ENCODE measurements at regions not wholly inside any gene's neighbourhood (a gene's known extent, or its start where the extent isn't known, plus 50 kb on each side); places are given as distances from the start of the nearest gene placed in this dataset.

- Histone ChIP-seq H3K4me3 (ENCODE audit: low read length, poor library complexity, severe bottlenecking) (no peak overlapping the region), H3K9me3 (ENCODE audit: insufficient read depth, low read depth, low read length) (peaks cover 4% of the 10 kb centered on the region; the same call in 1 of the 2 replicates), H3F3A (ENCODE audit: low read depth) (no peaks in the 10 kb centered on the region), H3K9ac (ENCODE audit: low read depth, low read length, poor library complexity, severe bottlenecking) (no peak overlapping the region), H3K4me1 (ENCODE audit: insufficient read depth, low read length, poor library complexity, severe bottlenecking) (no peaks in the 10 kb centered on the region), H3K27me3 (ENCODE audit: insufficient read depth, low read length, poor library complexity, severe bottlenecking) (no peaks in the 10 kb centered on the region), H3K79me2 (ENCODE audit: insufficient read depth, low read length) (no peaks in the 10 kb centered on the region), H2AFZ (ENCODE audit: low read length) (no peak overlapping the region), H3K36me3 (ENCODE audit: insufficient read depth, low read length) (no peaks in the 10 kb centered on the region), H3K9me2 (replicated peaks; ENCODE audit: low read depth, low read length) (no peaks in the 10 kb centered on the region), H3K4me2 (ENCODE audit: low read depth, low read length, poor library complexity, severe bottlenecking) (no peak overlapping the region), H4K20me1 (ENCODE audit: insufficient read depth, low read length, poor library complexity, severe bottlenecking) (no peaks in the 10 kb centered on the region)
- TF ChIP-seq EZH2phosphoT487 (IDR thresholded peaks at IDR 0.05; ENCODE audit: borderline replicate concordance) (no peak), CTCF (conservative IDR thresholded peaks at IDR 0.05; ENCODE audit: low read length) (no peak)
Measured at GRCh38 chr2:150388289-150388625, 99.2 kb downstream of the RND3 start.

GRCh38 chr2:150387586-150388288 is 99.7 kb downstream of the RND3 start:
- Histone ChIP-seq H3K79me2 (ENCODE audit: insufficient read depth, low read length) (no peaks in the 10 kb centered on the region), H2AFZ (ENCODE audit: low read length) (no peak overlapping the region), H3K27me3 (ENCODE audit: insufficient read depth, low read length, poor library complexity, severe bottlenecking) (no peaks in the 10 kb centered on the region), H3K4me2 (ENCODE audit: low read depth, low read length, poor library complexity, severe bottlenecking) (no peak overlapping the region), H3K4me1 (ENCODE audit: insufficient read depth, low read length, poor library complexity, severe bottlenecking) (no peaks in the 10 kb centered on the region), H3K9me3 (ENCODE audit: insufficient read depth, low read depth, low read length) (peaks cover 4% of the 10 kb centered on the region; the same call in 1 of the 2 replicates), H4K20me1 (ENCODE audit: insufficient read depth, low read length, poor library complexity, severe bottlenecking) (no peaks in the 10 kb centered on the region), H3K9ac (ENCODE audit: low read depth, low read length, poor library complexity, severe bottlenecking) (no peak overlapping the region), H3K4me3 (ENCODE audit: low read length, poor library complexity, severe bottlenecking) (no peak overlapping the region), H3K36me3 (ENCODE audit: insufficient read depth, low read length) (no peaks in the 10 kb centered on the region), H3K9me2 (replicated peaks; ENCODE audit: low read depth, low read length) (no peaks in the 10 kb centered on the region), H3F3A (ENCODE audit: low read depth) (no peaks in the 10 kb centered on the region)
- TF ChIP-seq EZH2phosphoT487 (IDR thresholded peaks at IDR 0.05; ENCODE audit: borderline replicate concordance) (no peak), CTCF (conservative IDR thresholded peaks at IDR 0.05; ENCODE audit: low read length) (no peak)

- peaks cover 4% of the 10 kb centered on the region; the same call in 1 of the 2 replicates for H3K9me3 ChIP-seq (ENCODE audit: insufficient read depth, low read depth, low read length)
- H3K9ac ChIP-seq (ENCODE audit: low read depth, low read length, poor library complexity, severe bottlenecking) = no peak overlapping the region
- no peak overlapping the region for H3K4me3 ChIP-seq (ENCODE audit: low read length, poor library complexity, severe bottlenecking)
- H3F3A ChIP-seq (ENCODE audit: low read depth) = no peaks in the 10 kb centered on the region
- H3K36me3 ChIP-seq (ENCODE audit: insufficient read depth, low read length) = no peaks in the 10 kb centered on the region
- TF ChIP-seq EZH2phosphoT487 (IDR thresholded peaks at IDR 0.05; ENCODE audit: borderline replicate concordance) = no peak
- no peak for TF ChIP-seq CTCF (conservative IDR thresholded peaks at IDR 0.05; ENCODE audit: low read length)
- no peaks in the 10 kb centered on the region for H3K27me3 ChIP-seq (ENCODE audit: insufficient read depth, low read length, poor library complexity, severe bottlenecking)
- no peak overlapping the region for H3K4me2 ChIP-seq (ENCODE audit: low read depth, low read length, poor library complexity, severe bottlenecking)
- H3K4me1 ChIP-seq (ENCODE audit: insufficient read depth, low read length, poor library complexity, severe bottlenecking) = no peaks in the 10 kb centered on the region
- no peaks in the 10 kb centered on the region for H3K9me2 ChIP-seq (replicated peaks; ENCODE audit: low read depth, low read length)
- H4K20me1 ChIP-seq (ENCODE audit: insufficient read depth, low read length, poor library complexity, severe bottlenecking) = no peaks in the 10 kb centered on the region
- H2AFZ ChIP-seq (ENCODE audit: low read length) = no peak overlapping the region
- H3K79me2 ChIP-seq (ENCODE audit: insufficient read depth, low read length) = no peaks in the 10 kb centered on the region
Measured at GRCh38 chr2:150385211-150385610, 102.3 kb downstream of the RND3 start.

All from Loucy (cell line).